Lung (tissue), 11 donors: ENCODE measurements at regions not wholly inside any gene's neighbourhood (a gene's known extent, or its start where the extent isn't known, plus 50 kb on each side); places are given as distances from the start of the nearest gene placed in this dataset.

Experiments
- ATAC-seq: fragments of 200-7000 bp; cut with Tn5 transposase; one replicate; pipeline ENCODE4 v1.9.1; 2020; ENCODE audit warnings: moderate number of reproducible peaks; ENCODE audit not compliant: insufficient read depth, low FRiP score
- DNase-seq, 3 donors: peaks; one replicate each; pipeline ENCODE4 v3.0.0-alpha.2; 2013 to 2017
- H3K27ac ChIP-seq, 2 donors: one replicate each; pipeline ENCODE4 v1.5.1; 2013; ENCODE audit warnings: mild to moderate bottlenecking in 2 of 2, moderate library complexity in 2 of 2, control low read depth in 1 of 2, inconsistent platforms in 1 of 2, low read depth in 1 of 2, low read length in 1 of 2
- H3K27me3 ChIP-seq, 3 donors: one replicate each; pipeline ENCODE4 v1.5.1; 2013; ENCODE audit warnings: low read length in 2 of 3; ENCODE audit not compliant: control insufficient read depth in 3 of 3, insufficient read depth in 3 of 3
- H3K36me3 ChIP-seq, 4 donors: one replicate each; pipeline ENCODE4 v1.5.1; 2013; ENCODE audit warnings: low read length in 4 of 4, mild to moderate bottlenecking in 1 of 4, moderate library complexity in 1 of 4; ENCODE audit not compliant: control insufficient read depth in 4 of 4, insufficient read depth in 4 of 4
- H3K4me1 ChIP-seq, 5 donors: one replicate each; pipeline ENCODE4 v1.5.1; 2013; ENCODE audit warnings: low read length in 5 of 5, mild to moderate bottlenecking in 2 of 5, moderate library complexity in 1 of 5; ENCODE audit not compliant: control insufficient read depth in 5 of 5, insufficient read depth in 5 of 5
- H3K4me3 ChIP-seq: one replicate; pipeline ENCODE4 v1.5.1; 2013; ENCODE audit warnings: mild to moderate bottlenecking, control low read depth, moderate library complexity
- H3K9ac ChIP-seq, 2 donors: one replicate each; pipeline ENCODE4 v1.5.1; 2013; ENCODE audit warnings: low read length in 2 of 2, control low read depth in 1 of 2; ENCODE audit not compliant: insufficient read depth in 1 of 2
- H3K9me3 ChIP-seq, 4 donors: one replicate each; pipeline ENCODE4 v1.5.1; 2013; ENCODE audit warnings: low read length in 3 of 4, mild to moderate bottlenecking in 1 of 4, moderate library complexity in 1 of 4; ENCODE audit not compliant: control insufficient read depth in 4 of 4, insufficient read depth in 3 of 4
- WGBS, 2 donors: extraction: QIAGEN DNeasy Blood & Tissue Kit; methylation state at CpG; one replicate each; pipeline ENCODE4 v1.1.7; 2013; 5-methylcytosine and 5-hydroxymethylcytosine counted together
- TF ChIP-seq, protein P1 (sequence below): IDR thresholded peaks from 2 replicates; pipeline ENCODE4 v1.5.1; 2012; ENCODE audit warnings: mild to moderate bottlenecking; ENCODE audit errors: control extremely low read depth, extremely low read depth
- donor health status: control.
- donor health status: control.
- donor health status: Bipolar disorder and iron deficiency.
- donor health status: healthy.
- donor health status: DM: yes; HTN: yes; CAD: no.

GRCh38 chr7:79806161-79806734, 328.4 kb upstream of the GNAI1 start:
- Histone ChIP-seq H3K4me1 (peaks cover 0 to 5% (median 0%) of the 10 kb centered on the region in 5 donors), H3K27ac (no peak overlapping the region), H3K36me3 (no peaks in the 10 kb centered on the region), H3K27me3 (no peaks in the 10 kb centered on the region), H3K4me3 (no peak overlapping the region), H3K9ac (no peak overlapping the region), H3K9me3 (no peaks in the 10 kb centered on the region)
- peak in 2 of 3 donors; percentile 37 to 44 for DNase-seq
- TF ChIP-seq, protein P1, sequence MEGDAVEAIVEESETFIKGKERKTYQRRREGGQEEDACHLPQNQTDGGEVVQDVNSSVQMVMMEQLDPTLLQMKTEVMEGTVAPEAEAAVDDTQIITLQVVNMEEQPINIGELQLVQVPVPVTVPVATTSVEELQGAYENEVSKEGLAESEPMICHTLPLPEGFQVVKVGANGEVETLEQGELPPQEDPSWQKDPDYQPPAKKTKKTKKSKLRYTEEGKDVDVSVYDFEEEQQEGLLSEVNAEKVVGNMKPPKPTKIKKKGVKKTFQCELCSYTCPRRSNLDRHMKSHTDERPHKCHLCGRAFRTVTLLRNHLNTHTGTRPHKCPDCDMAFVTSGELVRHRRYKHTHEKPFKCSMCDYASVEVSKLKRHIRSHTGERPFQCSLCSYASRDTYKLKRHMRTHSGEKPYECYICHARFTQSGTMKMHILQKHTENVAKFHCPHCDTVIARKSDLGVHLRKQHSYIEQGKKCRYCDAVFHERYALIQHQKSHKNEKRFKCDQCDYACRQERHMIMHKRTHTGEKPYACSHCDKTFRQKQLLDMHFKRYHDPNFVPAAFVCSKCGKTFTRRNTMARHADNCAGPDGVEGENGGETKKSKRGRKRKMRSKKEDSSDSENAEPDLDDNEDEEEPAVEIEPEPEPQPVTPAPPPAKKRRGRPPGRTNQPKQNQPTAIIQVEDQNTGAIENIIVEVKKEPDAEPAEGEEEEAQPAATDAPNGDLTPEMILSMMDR: no peak
- 52 to 56% methylated on average over 6 of the region's 6 CpGs for WGBS, 2 donors
- ATAC-seq: no peak

- 55 to 79% methylated on average over 6 of the region's 6 CpGs for WGBS, 2 donors
- H3K9ac ChIP-seq: no peak overlapping the region
- peak; percentile 29 to 72 (median 67) for DNase-seq
- no peak overlapping the region for H3K4me3 ChIP-seq
- TF ChIP-seq, protein P1: no peak
- H3K36me3 ChIP-seq: no peaks in the 10 kb centered on the region
- ATAC-seq: no peak
- no peaks in the 10 kb centered on the region for H3K9me3 ChIP-seq
- H3K27me3 ChIP-seq: no peaks in the 10 kb centered on the region
- peaks cover 0 to 30% (median 6%) of the 10 kb centered on the region in 5 donors for H3K4me1 ChIP-seq
- H3K27ac ChIP-seq: no peak overlapping the region
These were observed 337.3 kb upstream of the MAGI2 start for GRCh38 chr7:79790656-79791262.

DNA sequence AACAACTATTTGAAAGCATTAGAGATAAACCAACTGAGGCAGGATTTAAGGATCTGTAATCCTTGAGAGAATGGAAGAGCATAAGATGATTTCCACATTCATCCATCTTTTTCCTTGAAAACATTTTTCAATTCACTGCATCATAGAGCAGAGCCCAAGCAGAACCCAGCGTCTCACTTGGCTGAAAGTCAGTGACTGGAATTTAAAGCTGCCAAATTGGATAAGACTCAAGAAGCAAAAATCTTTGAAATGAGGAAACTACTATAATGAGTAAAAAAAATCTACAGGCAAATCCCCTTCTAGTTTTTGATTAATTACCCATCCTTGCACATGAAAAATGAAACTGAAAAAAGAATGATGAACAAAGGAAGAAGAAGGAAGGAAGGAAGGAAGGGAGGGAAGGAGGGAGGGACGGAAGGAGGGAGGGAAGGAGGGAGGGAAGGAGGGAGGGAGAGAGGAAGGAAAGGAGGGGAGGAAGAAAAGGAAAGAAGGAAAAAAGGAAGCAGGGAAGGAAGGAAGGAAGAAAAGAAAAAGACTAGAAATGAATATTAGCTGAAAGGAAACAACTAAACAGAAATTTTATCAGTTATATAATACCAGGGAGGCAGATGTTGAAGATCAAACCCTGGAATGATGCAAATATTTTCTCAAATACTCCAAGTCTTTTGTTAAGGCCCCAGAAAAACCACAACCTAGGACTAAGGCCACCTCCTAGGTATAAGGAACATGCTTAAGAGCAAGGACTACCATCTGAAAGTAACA, 336.3 kb upstream of the MAGI2 start:
- WGBS, 2 donors: 23 to 24% methylated on average over 2 of the region's 2 CpGs
- H3K9me3 ChIP-seq: no peaks in the 10 kb centered on the region
- TF ChIP-seq, protein P1: no peak
- H3K27me3 ChIP-seq: no peaks in the 10 kb centered on the region
- H3K4me3 ChIP-seq: no peak overlapping the region
- DNase-seq: peak; percentile 65 to 92 (median 89)
- ATAC-seq: no peak
- H3K36me3 ChIP-seq: no peaks in the 10 kb centered on the region
- no peak overlapping the region for H3K27ac ChIP-seq
- H3K4me1 ChIP-seq: peaks cover 0 to 30% (median 6%) of the 10 kb centered on the region in 5 donors
- no peak overlapping the region for H3K9ac ChIP-seq
